ENCODE measurements at regions not wholly inside any gene's neighbourhood (a gene's known extent, or its start where the extent isn't known, plus 50 kb on each side); places are given as distances from the start of the nearest gene placed in this dataset.

- TF ChIP-seq, protein P1, sequence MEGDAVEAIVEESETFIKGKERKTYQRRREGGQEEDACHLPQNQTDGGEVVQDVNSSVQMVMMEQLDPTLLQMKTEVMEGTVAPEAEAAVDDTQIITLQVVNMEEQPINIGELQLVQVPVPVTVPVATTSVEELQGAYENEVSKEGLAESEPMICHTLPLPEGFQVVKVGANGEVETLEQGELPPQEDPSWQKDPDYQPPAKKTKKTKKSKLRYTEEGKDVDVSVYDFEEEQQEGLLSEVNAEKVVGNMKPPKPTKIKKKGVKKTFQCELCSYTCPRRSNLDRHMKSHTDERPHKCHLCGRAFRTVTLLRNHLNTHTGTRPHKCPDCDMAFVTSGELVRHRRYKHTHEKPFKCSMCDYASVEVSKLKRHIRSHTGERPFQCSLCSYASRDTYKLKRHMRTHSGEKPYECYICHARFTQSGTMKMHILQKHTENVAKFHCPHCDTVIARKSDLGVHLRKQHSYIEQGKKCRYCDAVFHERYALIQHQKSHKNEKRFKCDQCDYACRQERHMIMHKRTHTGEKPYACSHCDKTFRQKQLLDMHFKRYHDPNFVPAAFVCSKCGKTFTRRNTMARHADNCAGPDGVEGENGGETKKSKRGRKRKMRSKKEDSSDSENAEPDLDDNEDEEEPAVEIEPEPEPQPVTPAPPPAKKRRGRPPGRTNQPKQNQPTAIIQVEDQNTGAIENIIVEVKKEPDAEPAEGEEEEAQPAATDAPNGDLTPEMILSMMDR (IDR thresholded peaks at IDR 0.05; ENCODE audit: insufficient read depth, low read depth, low read length), result no peak
- no peak for TF ChIP-seq EZH2 (IDR thresholded peaks at IDR 0.05; ENCODE audit: insufficient read depth, low read length)
These were observed 194.8 kb upstream of the ZNF507 start for GRCh38 chr19:32150605-32151004.

Measured in astrocyte (in vitro differentiated cells and primary cell).